NCI-H2081 (cell line): ENCODE measurements at regions not wholly inside any gene's neighbourhood (a gene's known extent, or its start where the extent isn't known, plus 50 kb on each side); places are given as distances from the start of the nearest gene placed in this dataset.

Experiments used
- DNase-seq, 2 experiments: peaks; one replicate each; lab custom pipeline; 2025; lab: John Stamatoyannopoulos, UW

DNA sequence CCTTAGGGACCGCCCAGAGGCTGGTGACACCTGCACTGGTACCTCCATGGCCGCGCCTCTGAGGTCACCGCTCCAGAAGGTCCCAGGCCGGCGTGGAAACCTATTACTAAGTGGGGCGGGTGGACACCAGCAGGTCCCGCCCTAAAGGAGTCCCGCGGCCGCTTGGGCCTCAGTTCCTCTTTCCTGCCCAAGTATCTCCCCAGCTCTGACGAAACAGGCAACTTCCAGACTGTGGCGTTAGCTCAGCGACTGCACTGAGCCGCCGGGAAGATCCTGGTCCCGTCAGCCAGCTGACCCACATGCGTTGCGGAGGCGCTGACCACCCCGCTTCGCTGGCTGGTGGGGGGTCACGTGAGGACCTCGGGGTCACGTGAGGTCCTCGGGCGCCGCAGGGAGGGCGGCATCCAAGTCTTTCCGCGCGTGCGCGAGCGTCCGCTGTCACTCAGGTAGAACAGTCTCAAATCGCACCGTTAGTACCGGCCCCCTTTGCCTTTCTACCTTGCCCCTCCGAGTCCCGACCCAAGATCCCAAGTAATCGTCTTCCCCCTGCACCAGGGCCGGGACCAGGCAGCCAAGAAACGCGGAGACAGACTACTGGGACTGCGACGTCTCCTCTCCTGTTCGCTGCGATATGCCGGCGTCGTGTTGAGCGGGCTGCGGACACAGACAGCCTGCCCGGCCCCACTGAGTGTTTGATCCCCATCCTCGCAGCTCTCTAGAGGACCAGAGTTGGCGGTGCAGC is 53.7 kb upstream of the KDM4C start:
- peak; percentile 91 to 94 for DNase-seq

- no peak for DNase-seq
Observed at GRCh38 chr9:6702707-6703106, 55.1 kb upstream of the KDM4C start.

- DNase-seq = no peak
Observed at GRCh38 chr9:6696178-6696577, 50.6 kb upstream of the GLDC start.

- no peak for DNase-seq
Observed at GRCh38 chr9:6695121-6695814, 49.7 kb upstream of the GLDC start.
